ENCODE measurements at regions not wholly inside any gene's neighbourhood (a gene's known extent, or its start where the extent isn't known, plus 50 kb on each side); places are given as distances from the start of the nearest gene placed in this dataset.

GRCh38 chr9:29647451-29647850 is 2074.2 kb upstream of the C9orf72 start:
- ChIA-PET POLR2A (no interaction called here), CTCF (no interaction called here)
- no peak for TF ChIP-seq CTCF (IDR thresholded peaks at IDR 0.05; ENCODE audit: control extremely low read depth, extremely low read depth, low read depth, missing control alignments)
- no peak for DNase-seq (ENCODE audit: extremely low spot score)

DNA sequence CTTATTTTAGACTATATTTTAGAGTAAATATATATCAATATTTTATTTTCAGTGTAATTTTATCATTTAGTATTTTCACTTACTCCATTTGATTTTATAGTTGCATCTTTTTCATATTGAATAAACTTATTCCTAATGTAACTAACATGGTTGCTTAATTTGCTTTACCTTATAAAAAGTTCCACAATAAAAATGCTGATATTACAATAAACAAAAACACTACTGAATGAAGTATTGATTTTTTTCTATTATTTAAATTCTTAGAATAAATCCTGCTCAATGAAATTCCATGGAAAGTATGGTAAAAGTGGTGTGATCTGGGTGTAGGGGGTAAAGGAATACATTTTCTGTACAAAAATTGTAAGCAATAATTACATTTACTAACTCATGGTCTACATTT is 2074.9 kb upstream of the C9orf72 start:
- POLR2A ChIA-PET: no interaction called here
- TF ChIP-seq CTCF (IDR thresholded peaks at IDR 0.05; ENCODE audit: control extremely low read depth, extremely low read depth, low read depth, missing control alignments): no peak
- DNase-seq (ENCODE audit: extremely low spot score): no peak
- CTCF ChIA-PET: interaction anchor here (1.5 kb wide), 1 partner anchor 126 kb away, joined by 3 read pairs; no protein-coding TSS in a partner anchor

DNA sequence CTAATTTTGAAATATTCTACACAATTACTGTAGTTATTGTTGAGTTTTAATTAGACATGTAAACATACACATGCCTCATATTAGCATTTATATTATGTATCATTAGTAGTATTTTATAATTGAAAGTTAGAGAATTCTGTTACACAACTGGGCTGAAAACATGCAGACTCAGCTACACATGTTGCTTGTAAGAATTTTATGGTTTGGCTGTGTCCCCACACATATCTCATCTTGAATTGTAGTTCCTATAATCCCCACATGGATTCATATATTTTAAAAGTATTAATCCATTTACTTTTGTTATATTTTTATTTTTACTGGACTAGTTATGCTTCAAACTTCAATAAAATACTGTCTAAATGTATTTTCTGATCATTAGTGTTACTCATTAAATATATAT is 2075.3 kb upstream of the C9orf72 start:
- ChIA-PET POLR2A (no interaction called here), CTCF (interaction anchor here (1.5 kb wide), 1 partner anchor 125 kb away, joined by 3 read pairs; no protein-coding TSS in a partner anchor)
- no peak for DNase-seq (ENCODE audit: extremely low spot score)
- TF ChIP-seq CTCF (IDR thresholded peaks at IDR 0.05; ENCODE audit: control extremely low read depth, extremely low read depth, low read depth, missing control alignments): no peak

GRCh38 chr9:29656641-29657406 is 2083.5 kb upstream of the C9orf72 start:
- CTCF ChIA-PET: no interaction called here
- no peak for DNase-seq (ENCODE audit: extremely low spot score)
- no peak for TF ChIP-seq CTCF (IDR thresholded peaks at IDR 0.05; ENCODE audit: control extremely low read depth, extremely low read depth, low read depth, missing control alignments)
- POLR2A ChIA-PET: no interaction called here

DNA sequence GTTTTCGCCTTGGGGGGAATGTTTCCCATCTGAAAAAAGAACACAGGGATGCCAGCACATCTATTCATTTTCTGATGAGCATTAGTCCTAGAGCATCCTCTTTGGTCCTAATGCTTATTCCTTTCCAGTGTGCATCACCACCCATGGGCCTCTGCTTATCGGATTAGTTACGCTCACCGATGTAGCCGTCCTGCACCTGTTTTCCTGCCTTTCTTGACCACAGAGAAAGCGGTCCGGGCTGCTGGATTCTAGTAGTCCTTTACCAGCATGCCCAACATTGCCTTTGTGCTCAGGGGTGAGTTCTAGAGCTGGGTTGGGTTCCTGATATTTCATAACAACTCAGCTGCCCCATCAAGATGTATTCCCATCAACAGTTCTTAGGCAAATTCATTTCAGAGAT is 2084.5 kb upstream of the C9orf72 start:
- no peak for DNase-seq (ENCODE audit: extremely low spot score)
- ChIA-PET CTCF (no interaction called here), POLR2A (no interaction called here)
- no peak for TF ChIP-seq CTCF (IDR thresholded peaks at IDR 0.05; ENCODE audit: control extremely low read depth, extremely low read depth, low read depth, missing control alignments)

DNA sequence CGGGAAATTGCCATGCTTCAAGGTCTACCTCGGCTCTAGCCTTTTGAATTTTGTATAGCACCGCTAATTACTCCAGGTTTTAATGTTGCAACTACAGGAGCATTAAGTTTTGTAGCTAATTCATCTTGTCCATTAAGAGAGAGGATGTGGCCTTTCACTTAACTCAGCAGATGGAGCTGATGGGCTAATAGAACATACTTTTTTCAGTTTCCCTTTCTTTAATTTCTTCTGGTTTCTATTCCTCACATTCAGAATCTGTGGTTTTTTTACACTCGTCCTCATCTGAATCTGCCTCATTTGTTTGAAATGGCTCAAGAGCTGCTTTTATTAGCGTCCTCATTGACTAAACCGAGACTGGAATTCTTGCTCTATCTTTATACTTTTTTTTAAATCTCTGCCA is 2085.7 kb upstream of the C9orf72 start:
- TF ChIP-seq CTCF (IDR thresholded peaks at IDR 0.05; ENCODE audit: control extremely low read depth, extremely low read depth, low read depth, missing control alignments): no peak
- CTCF ChIA-PET: no interaction called here
- DNase-seq (ENCODE audit: extremely low spot score): no peak
- POLR2A ChIA-PET: no interaction called here

Measured in GM10248 (cell line).